ENCODE measurements at regions not wholly inside any gene's neighbourhood (a gene's known extent, or its start where the extent isn't known, plus 50 kb on each side); places are given as distances from the start of the nearest gene placed in this dataset.
"Not testable (repeated sequence)": the region's sequence is repeated elsewhere in the genome, so short reads cannot be mapped to it uniquely, and the experiment has no call there.

DNA sequence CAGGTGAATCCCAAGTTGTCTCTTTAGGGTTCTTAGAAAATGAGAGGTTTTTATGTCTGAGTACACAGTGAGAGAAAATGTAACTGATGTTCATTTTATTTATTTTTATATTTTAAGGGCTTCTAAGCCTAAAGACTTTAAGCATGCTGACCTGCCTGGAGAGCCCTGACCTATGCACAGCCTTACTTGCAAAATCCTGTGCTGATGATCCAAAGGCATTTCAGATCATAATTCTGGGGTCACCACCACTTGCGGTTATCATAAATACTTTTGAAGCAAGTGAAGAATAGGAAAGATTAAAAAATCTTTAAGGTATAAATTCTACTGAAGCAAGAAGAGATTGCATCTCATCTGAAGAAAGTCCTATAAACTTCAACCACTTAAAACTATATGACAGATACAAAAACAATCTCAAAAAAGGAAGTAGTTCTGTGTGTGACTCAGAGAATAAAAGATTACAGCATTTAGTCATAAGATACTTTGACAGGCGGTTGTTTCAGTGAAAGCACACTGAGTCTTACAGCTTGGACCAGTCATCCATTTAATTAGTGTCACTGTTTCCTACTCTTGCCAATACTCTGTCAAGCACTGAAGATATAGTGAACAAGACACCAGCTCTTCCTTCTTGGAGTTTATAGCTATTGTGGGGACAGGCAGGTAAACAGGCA is 245.2 kb upstream of the DIPK2B start:
- Histone ChIP-seq H3K4me1 (ENCODE audit: insufficient read depth, low read length) (no peaks in the 10 kb centered on the region), H3K4me3 (ENCODE audit: low read length) (no peak overlapping the region), H3K9ac (ENCODE audit: low read depth, low read length) (no peak overlapping the region), H3K27me3 (ENCODE audit: insufficient read depth, low read length) (no peaks in the 10 kb centered on the region), H3K9me3 (ENCODE audit: insufficient read depth, low read depth, low read length) (no peaks in the 10 kb centered on the region), H3K36me3 (ENCODE audit: insufficient read depth, low read length) (no peaks in the 10 kb centered on the region), H3K27ac (ENCODE audit: low read depth, low read length) (no peak overlapping the region)
- 100% methylated on average over 1 of the region's 2 CpGs for WGBS

DNA sequence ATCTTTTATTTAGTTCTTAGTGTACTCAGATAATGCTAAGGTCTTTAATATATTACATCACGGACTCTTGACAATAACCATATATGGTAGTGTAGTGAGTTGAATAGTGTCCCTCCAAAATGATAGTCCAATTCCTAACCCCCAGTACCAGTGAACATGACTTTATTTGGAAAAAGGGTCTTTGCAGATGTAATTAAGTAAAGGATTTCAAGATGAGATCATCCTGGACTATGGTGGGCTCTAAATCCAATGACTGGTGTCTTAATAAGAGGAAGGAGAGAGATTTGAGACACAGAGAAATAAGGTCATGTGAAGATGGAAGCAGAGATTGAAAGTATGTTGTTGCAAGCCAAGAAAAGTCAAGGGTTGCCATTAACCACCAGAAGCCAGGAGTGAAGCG is 236.5 kb upstream of the DIPK2B start:
- Histone ChIP-seq H3K9ac (ENCODE audit: low read depth, low read length) (no peak overlapping the region), H3K9me3 (ENCODE audit: insufficient read depth, low read depth, low read length) (no peaks in the 10 kb centered on the region), H3K27ac (ENCODE audit: low read depth, low read length) (no peak overlapping the region), H3K4me3 (ENCODE audit: low read length) (no peak overlapping the region), H3K36me3 (ENCODE audit: insufficient read depth, low read length) (no peaks in the 10 kb centered on the region), H3K4me1 (ENCODE audit: insufficient read depth, low read length) (peaks cover 11% of the 10 kb centered on the region; the same call in 1 of the 2 replicates), H3K27me3 (ENCODE audit: insufficient read depth, low read length) (no peaks in the 10 kb centered on the region)
- WGBS, result 100% methylated on average over 1 of the region's 2 CpGs

DNA sequence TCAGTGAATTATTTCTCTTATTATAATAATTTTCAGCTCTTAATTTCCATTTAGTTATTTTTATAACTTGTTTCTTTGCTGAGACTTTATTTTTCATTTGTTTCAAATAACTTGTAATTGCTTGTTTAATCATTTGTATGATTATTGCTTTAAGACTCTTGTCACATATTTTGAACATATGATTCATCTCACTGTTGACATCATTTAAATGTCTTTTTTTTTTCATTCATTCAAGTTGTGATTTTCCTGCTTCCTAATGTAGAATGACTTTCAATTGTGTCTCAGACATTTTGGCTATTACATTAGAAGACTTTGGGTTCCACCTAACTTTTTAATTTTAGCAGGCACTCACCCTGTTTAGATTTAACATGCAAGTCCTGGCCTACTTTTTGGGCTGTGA is 234.8 kb upstream of the DIPK2B start:
- H3K27ac ChIP-seq (ENCODE audit: low read depth, low read length), result no peak overlapping the region

DNA sequence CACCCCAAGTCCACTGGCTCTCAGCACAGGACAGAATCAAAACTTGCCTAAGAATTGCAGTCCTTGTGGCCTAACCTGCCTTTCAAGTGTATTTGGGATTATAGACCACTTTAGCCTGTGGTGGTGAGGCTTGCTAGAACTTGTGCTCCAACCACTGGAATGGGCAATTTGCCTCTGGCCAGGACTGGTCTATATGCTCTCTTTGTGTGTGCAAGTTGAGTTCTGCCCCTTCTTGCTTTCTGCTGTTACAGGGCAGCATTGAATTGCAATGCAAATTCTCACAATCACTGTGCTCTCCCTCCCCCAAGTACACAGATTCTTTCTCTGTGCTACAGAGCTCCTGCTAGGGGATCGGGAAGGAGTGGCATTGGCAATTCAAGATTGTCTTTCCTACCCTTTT is 233.6 kb upstream of the DIPK2B start:
- no peaks in the 10 kb centered on the region for H3K9me3 ChIP-seq (ENCODE audit: insufficient read depth, low read depth, low read length)
- peak overlapping the region; percentile 60; the same call in 1 of the 2 replicates for H3K27ac ChIP-seq (ENCODE audit: low read depth, low read length)
- no peaks in the 10 kb centered on the region for H3K27me3 ChIP-seq (ENCODE audit: insufficient read depth, low read length)
- H3K4me3 ChIP-seq (ENCODE audit: low read length), result no peak overlapping the region
- H3K9ac ChIP-seq (ENCODE audit: low read depth, low read length), result no peak overlapping the region
- H3K36me3 ChIP-seq (ENCODE audit: insufficient read depth, low read length), result no peaks in the 10 kb centered on the region
- peaks cover 11% of the 10 kb centered on the region; the same call in 1 of the 2 replicates for H3K4me1 ChIP-seq (ENCODE audit: insufficient read depth, low read length)
- WGBS, result 17% methylated on average over 1 of the region's 1 CpG

More for the DNA sequence above, 234.8 kb upstream of the DIPK2B start:
- no peaks in the 10 kb centered on the region for H3K9me3 ChIP-seq (ENCODE audit: insufficient read depth, low read depth, low read length)
- H3K4me3 ChIP-seq (ENCODE audit: low read length), result no peak overlapping the region
- H3K36me3 ChIP-seq (ENCODE audit: insufficient read depth, low read length), result no peaks in the 10 kb centered on the region
- H3K9ac ChIP-seq (ENCODE audit: low read depth, low read length), result no peak overlapping the region
- H3K4me1 ChIP-seq (ENCODE audit: insufficient read depth, low read length), result peaks cover 11% of the 10 kb centered on the region; the same call in 1 of the 2 replicates
- H3K27me3 ChIP-seq (ENCODE audit: insufficient read depth, low read length), result no peaks in the 10 kb centered on the region

DNA sequence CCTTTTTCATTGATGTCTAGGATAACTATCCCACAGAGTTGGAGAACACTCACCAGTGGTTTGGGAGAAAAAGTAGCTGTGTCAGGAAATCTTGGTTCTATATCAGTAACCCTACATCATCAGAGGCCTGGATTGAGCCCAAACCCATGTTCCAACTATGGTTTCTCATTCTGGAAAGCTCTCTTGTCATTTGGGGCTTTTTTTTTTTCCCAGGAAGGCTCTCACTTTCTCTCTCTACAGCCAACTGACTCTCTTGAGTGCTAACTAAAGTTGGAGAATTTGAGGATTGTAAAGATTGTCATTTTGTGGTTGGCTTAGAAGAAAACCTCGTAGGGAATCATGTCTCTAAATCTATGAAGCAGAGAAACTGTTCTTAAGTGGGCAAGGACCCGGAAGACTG is 228.2 kb upstream of the DIPK2B start:
- Histone ChIP-seq H3K4me3 (ENCODE audit: low read length) (no peak overlapping the region), H3K27me3 (ENCODE audit: insufficient read depth, low read length) (no peaks in the 10 kb centered on the region), H3K36me3 (ENCODE audit: insufficient read depth, low read length) (no peaks in the 10 kb centered on the region), H3K27ac (ENCODE audit: low read depth, low read length) (no peak overlapping the region), H3K9ac (ENCODE audit: low read depth, low read length) (no peak overlapping the region), H3K4me1 (ENCODE audit: insufficient read depth, low read length) (peaks cover 3% of the 10 kb centered on the region; the same call in 1 of the 2 replicates), H3K9me3 (ENCODE audit: insufficient read depth, low read depth, low read length) (no peaks in the 10 kb centered on the region)
- WGBS, result 96% methylated on average over 2 of the region's 2 CpGs

DNA sequence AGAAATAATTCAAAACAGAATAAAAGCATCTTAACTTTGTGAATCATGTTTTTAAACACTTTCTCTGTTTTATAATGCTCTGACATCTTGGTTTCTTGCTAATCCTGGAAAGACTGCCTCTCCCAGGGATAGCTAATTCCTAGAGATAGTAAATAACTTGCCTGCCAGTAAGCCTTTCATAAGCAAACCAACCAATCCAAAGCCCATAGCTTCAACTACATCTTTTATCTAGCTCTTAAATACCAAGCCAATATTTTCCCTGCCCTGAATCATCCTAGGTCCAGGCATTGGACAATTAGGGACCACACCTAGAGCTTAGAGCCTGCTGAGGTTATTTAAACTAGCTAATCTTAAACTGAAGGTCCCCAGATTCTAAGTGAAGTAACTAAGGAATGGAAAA is 223.7 kb upstream of the DIPK2B start:
- H3K9me3 ChIP-seq (ENCODE audit: insufficient read depth, low read depth, low read length), result no peaks in the 10 kb centered on the region
- no peak overlapping the region for H3K27ac ChIP-seq (ENCODE audit: low read depth, low read length)
- H3K9ac ChIP-seq (ENCODE audit: low read depth, low read length), result no peak overlapping the region
- H3K27me3 ChIP-seq (ENCODE audit: insufficient read depth, low read length), result no peaks in the 10 kb centered on the region
- H3K4me3 ChIP-seq (ENCODE audit: low read length), result no peak overlapping the region
- H3K4me1 ChIP-seq (ENCODE audit: insufficient read depth, low read length), result peaks cover 3% of the 10 kb centered on the region; the same call in 1 of the 2 replicates
- no peaks in the 10 kb centered on the region for H3K36me3 ChIP-seq (ENCODE audit: insufficient read depth, low read length)

DNA sequence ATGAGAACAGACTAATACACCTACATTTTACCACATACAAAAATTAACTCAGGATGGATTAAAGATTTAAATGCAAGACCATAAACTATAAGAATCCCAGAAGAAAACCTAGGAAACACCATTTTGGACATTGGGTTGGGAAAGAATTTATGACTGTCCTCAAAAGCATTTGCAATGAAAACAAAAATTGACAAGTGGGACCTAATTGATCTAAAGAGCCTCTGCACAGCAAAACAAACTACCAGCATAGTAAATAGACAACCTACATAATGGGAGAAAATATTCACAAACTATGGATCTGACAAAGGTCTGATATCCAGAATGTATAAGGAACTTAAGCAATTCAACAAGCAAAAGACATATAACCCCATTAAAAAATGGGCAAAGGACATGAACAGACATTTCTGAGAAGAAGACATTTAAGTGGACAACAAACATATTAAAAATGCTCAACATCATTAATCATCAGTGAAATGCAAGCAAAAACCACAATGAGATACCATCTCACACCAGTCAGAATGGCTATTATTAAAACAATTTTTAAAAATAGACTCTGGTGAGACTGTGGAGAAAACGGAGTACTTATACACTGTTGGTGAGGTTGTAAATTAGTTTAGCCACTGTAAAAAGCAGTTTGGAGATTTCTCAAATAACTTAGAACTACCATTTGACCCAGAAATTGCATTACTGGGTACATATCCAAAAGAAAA is 221.7 kb upstream of the DIPK2B start:
- no peak overlapping the region for H3K4me3 ChIP-seq (ENCODE audit: low read length)
- H3K27me3 ChIP-seq (ENCODE audit: insufficient read depth, low read length), result no peaks in the 10 kb centered on the region
- H3K4me1 ChIP-seq (ENCODE audit: insufficient read depth, low read length), result peaks cover 3% of the 10 kb centered on the region; the same call in 1 of the 2 replicates
- H3K9me3 ChIP-seq (ENCODE audit: insufficient read depth, low read depth, low read length), result no peaks in the 10 kb centered on the region
- no peak overlapping the region for H3K9ac ChIP-seq (ENCODE audit: low read depth, low read length)
- H3K36me3 ChIP-seq (ENCODE audit: insufficient read depth, low read length), result no peaks in the 10 kb centered on the region
- no CpG with 5 or more reads among the region's 1 CpG for WGBS
- no peak overlapping the region for H3K27ac ChIP-seq (ENCODE audit: low read depth, low read length)

DNA sequence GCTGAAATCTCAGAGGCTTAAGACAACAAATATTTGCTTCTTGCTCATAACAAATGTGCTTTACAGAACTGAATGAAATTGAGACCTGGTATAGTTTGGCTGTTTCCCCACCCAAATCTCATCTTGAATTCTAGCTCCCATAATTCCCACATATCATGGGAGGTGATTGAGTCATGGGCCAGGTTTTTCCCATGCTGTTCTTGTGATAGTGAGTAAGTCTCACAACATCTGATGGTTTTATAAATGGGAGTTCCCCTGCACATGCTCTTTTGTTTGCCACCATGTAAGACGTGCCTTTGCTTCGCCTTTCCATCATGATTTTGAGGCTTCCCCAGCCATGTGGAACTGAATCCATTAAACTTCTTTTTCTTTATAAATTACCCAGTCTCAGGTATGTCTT is 221.1 kb upstream of the DIPK2B start:
- no peaks in the 10 kb centered on the region for H3K9me3 ChIP-seq (ENCODE audit: insufficient read depth, low read depth, low read length)
- H3K27ac ChIP-seq (ENCODE audit: low read depth, low read length), result no peak overlapping the region
- no peak overlapping the region for H3K9ac ChIP-seq (ENCODE audit: low read depth, low read length)
- H3K27me3 ChIP-seq (ENCODE audit: insufficient read depth, low read length), result no peaks in the 10 kb centered on the region
- 79% methylated on average over 2 of the region's 2 CpGs for WGBS
- no peak overlapping the region for H3K4me3 ChIP-seq (ENCODE audit: low read length)
- H3K36me3 ChIP-seq (ENCODE audit: insufficient read depth, low read length), result no peaks in the 10 kb centered on the region
- peaks cover 3% of the 10 kb centered on the region; the same call in 1 of the 2 replicates for H3K4me1 ChIP-seq (ENCODE audit: insufficient read depth, low read length)

GRCh38 chrX:45404206-45404605 is 203.5 kb upstream of the DIPK2B start:
- Histone ChIP-seq H3K27me3 (ENCODE audit: insufficient read depth, low read length) (no peaks in the 10 kb centered on the region), H3K9ac (ENCODE audit: low read depth, low read length) (no peak overlapping the region), H3K27ac (ENCODE audit: low read depth, low read length) (no peak overlapping the region), H3K4me3 (ENCODE audit: low read length) (no peak overlapping the region), H3K36me3 (ENCODE audit: insufficient read depth, low read length) (no peaks in the 10 kb centered on the region), H3K4me1 (ENCODE audit: insufficient read depth, low read length) (peaks cover 23% of the 10 kb centered on the region), H3K9me3 (ENCODE audit: insufficient read depth, low read depth, low read length) (no peaks in the 10 kb centered on the region)
- WGBS, result 96% methylated on average over 3 of the region's 3 CpGs

DNA sequence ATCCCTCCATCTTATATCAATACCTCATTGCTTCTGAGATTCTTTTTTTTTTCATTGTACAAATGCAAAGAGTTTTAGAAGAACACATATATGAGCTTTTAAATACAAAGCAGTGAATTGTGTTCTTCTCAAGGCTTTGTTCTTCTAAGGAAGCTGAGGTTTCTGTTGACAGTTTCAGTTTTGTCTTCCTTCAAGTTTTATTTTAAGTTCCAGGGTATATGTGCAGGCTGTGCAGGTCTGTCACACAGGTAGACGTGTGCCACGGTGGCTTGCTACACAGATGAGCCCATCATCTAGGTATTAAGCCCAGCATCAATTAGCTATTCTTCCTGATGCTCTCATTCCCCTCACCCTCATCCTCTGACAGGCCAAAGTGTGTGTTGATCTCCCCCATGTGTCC is 201.2 kb upstream of the DIPK2B start:
- Histone ChIP-seq H3K9me3 (ENCODE audit: insufficient read depth, low read depth, low read length) (no peaks in the 10 kb centered on the region), H3K4me3 (ENCODE audit: low read length) (no peak overlapping the region), H3K4me1 (ENCODE audit: insufficient read depth, low read length) (peaks cover 23% of the 10 kb centered on the region), H3K9ac (ENCODE audit: low read depth, low read length) (no peak overlapping the region; the same call in 1 of the 2 replicates), H3K27me3 (ENCODE audit: insufficient read depth, low read length) (no peaks in the 10 kb centered on the region), H3K36me3 (ENCODE audit: insufficient read depth, low read length) (no peaks in the 10 kb centered on the region), H3K27ac (ENCODE audit: low read depth, low read length) (peak overlapping the region; percentile 87)
- 91% methylated on average over 2 of the region's 2 CpGs for WGBS

DNA sequence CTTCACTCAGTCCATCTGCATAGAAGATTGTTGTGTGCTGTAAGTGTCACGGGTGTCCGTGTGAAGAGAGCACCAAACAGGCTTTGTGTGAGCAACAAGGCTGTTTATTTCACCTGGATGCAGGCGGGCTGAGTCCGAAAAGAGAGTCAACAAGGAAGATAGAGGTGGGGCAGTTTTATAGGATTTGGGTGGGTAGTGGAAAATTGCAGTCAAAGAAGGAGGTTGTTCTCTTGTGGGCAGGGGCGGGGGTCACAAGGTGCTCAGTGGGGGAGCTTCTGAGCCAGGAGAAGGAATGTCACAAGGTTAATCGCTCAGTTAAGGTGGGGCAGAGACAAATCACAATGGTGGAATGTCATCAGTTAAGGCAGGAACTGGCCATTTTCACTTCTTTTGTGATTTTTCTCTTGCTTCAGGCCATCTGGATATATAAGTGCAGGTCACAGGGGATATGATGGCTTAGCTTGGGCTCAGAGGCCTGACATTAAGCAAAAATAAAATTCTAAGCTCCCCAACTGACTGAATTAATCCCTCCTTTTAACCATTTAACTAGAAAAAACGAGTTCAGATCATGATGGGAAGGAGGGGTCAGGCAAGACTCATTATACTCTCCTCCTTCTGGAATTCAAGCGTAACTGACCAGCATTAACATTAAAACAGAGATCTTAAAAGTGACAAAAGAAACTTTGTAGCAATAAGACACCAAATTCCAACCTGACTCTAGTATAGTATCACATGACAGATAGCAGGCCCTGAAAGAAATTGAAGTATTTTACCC is 200.5 kb upstream of the DIPK2B start:
- H3K4me3 ChIP-seq (ENCODE audit: low read length), result not testable (repeated sequence)

More for the DNA sequence above, 200.5 kb upstream of the DIPK2B start:
- peaks cover 23% of the 10 kb centered on the region for H3K4me1 ChIP-seq (ENCODE audit: insufficient read depth, low read length)
- peak overlapping the region; percentile 51 for H3K9ac ChIP-seq (ENCODE audit: low read depth, low read length)
- H3K36me3 ChIP-seq (ENCODE audit: insufficient read depth, low read length); H3K9me3 ChIP-seq (ENCODE audit: insufficient read depth, low read depth, low read length); H3K27me3 ChIP-seq (ENCODE audit: insufficient read depth, low read length): not testable (repeated sequence)
- WGBS, result 7% methylated on average over 8 of the region's 8 CpGs
- peak overlapping the region; percentile 87 for H3K27ac ChIP-seq (ENCODE audit: low read depth, low read length)

All from HUES64 (cell line).